HG03103 (cell line): ENCODE measurements at regions not wholly inside any gene's neighbourhood (a gene's known extent, or its start where the extent isn't known, plus 50 kb on each side); places are given as distances from the start of the nearest gene placed in this dataset.
"Not testable (repeated sequence)": the region's sequence is repeated elsewhere in the genome, so short reads cannot be mapped to it uniquely, and the experiment has no call there.

Experiments used
- ATAC-seq: cut with Tn5 transposase; IDR thresholded peaks from one replicate; pipeline ENCODE4 v1.9.1; 2021; ENCODE audit warnings: low read depth; ENCODE audit not compliant: unreplicated experiment

- ATAC-seq = no peak
These were observed 167.1 kb upstream of the FUT9 start for GRCh38 chr6:95848717-95849116.

- no peak for ATAC-seq
These were observed 158.9 kb upstream of the FUT9 start for GRCh38 chr6:95856876-95857364.

GRCh38 chr6:95865857-95866256 is 149.9 kb upstream of the FUT9 start:
- ATAC-seq = no peak

GRCh38 chr6:95866732-95867131 is 149.0 kb upstream of the FUT9 start:
- ATAC-seq = no peak

DNA sequence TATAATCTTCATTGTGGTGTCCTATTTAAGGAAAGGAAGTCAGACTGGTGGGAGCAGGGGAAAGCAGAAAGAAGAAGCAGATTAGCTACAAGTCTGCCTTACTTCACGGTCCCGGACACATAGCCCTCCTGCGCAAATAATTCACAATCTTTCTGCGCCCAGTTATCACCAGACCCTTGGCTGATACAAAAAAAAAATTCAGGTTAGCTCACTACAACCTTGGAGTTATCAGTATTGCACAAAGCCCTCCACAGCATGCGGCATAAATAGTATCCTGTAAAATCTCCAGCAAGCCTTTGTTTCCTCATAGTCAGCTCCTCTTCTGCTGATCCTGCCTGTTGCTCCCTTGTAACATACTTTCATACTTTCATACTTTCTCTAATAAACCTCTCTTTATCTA is 148.6 kb upstream of the FUT9 start:
- no peak for ATAC-seq

DNA sequence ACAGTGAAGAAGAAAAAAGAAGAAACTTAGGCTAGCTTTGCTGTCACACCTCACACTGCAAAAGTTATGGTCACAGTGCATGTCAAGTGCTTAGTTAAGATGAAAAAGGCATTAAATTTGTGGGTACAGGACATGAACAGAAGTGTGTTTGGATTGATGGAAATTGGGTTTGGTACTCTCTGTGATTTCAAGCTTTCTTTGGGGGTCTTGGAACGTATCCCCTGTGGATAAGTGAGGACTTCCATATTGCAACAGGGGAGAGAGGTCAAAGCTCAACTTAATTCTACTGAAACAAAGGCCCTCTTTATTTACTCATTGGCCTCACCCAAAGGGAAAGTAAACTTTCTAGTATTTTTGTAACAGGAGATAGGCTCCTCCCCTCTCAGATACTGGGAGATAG is 138.3 kb upstream of the FUT9 start:
- no peak for ATAC-seq

DNA sequence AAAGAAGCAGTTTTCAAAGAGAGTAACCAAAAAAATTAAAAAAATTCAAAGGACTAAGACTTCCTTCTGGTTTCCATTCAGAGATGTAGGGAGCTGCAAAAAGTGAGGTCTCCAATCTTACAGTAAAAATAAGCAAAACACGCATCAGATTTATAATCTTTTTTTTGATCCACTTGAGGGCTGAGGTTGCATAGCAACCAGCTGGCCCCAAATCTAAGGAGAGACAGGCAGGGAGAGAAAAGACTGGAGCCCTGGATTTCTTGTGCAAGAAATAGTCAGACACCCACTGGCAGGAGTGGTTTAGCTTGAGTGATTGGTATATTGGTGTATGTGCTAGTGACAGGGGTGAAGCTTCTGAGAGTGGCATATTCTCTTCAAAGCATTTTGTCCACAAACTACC is 135.9 kb upstream of the FUT9 start:
- ATAC-seq = no peak

DNA sequence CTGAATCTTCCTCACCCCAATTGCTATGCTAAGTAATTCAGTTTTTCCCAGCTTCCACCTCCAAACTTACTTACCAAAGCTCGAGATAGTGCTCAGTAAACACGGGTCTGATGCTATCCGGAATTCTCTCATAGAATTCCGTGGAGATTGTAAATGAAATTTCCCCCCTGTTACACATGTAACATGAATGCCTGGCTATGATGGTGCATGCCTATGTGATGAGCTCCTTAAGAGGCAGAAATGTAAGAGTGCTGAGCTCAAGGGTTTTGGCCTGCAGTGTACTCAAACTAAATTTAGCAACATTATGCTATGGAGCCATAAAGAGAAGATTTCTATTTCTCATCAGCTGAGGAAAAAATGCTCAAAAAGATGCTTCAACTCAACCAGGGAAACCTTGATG is 133.4 kb upstream of the FUT9 start:
- ATAC-seq = no peak

GRCh38 chr6:95888711-95889110 is 127.1 kb upstream of the FUT9 start:
- ATAC-seq = not testable (repeated sequence)

DNA sequence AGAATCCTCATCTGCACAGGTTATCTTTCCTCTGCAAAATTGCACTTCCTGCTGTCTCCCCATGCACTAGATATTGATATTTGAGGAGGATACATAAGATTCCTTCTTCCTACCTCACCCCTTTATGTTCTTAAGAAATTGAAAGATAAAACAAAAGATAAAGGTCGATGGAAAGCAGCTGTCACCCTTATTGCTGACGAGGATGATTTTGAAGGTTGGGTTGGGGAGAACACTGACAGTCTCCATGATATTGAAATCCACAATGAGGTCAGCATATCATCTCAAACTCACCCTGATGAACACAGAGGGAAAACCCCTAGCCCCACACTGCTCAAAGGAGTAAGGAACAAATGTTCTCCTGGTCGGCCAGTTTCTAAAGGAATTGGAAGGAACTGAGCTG is 110.6 kb upstream of the FUT9 start:
- no peak for ATAC-seq

- no peak for ATAC-seq
These were observed 98.7 kb upstream of the FUT9 start for GRCh38 chr6:95917034-95917433.

GRCh38 chr6:95923518-95923917 is 92.3 kb upstream of the FUT9 start:
- peak; percentile 57 for ATAC-seq

GRCh38 chr6:95935736-95936135 is 80.0 kb upstream of the FUT9 start:
- ATAC-seq = no peak

- ATAC-seq = no peak
These were observed 68.9 kb upstream of the FUT9 start for GRCh38 chr6:95946906-95947305.

DNA sequence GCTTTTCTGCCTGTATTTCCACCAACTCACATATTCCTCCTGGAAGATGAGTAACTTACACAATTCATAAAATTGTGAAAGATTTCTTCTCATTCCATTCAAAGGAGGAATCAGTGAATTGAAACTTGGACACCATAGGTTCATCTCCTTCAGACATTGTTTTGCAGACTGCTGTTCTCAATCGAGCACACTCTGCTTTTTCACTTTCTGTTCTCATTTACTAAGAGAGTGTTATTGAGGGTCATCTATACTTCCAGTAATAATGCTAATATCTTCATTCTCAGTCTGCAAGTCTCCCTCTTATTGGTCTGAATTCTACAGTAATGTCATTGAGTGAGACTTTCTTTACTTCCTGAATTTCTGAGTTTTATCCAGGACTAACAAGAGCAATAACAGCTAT is 67.5 kb upstream of the FUT9 start:
- ATAC-seq = no peak

DNA sequence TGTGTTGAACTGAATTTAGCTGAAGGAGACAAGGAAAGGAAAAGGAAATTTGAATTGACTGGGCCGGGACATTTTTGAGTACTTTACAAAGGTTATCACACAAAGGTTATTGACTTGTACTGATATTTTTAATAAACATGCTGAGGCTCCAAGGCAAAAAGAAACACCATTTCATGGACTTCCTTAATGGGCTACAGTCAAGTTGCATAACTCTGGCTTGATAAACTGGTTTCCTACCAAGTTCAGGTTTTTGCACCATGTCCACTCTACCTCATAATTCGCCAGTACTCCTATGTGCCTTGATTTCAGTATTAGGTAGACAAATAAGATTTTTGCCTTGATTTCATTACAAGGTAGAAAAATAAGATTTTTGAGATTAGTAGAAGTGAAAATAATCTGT is 65.8 kb upstream of the FUT9 start:
- no peak for ATAC-seq

GRCh38 chr6:95958686-95959085 is 57.1 kb upstream of the FUT9 start:
- ATAC-seq = no peak

DNA sequence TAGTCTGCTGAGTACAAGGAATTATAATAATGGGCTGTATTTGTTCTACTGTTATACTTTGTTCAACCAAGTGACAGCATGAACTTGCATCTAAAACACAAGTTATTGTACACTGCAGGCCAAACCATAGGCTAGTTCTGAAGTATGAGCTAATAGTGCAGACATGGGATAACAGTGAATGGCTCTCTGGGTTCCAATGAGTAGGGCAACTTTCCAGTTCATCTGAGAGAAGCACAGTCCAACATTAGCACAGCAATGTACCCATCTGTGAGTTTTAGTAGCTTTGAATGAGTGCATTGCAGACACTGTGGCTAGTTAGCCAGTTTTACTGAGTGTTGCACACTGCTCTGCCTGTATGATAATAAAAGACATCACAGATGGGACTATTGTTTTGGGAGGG is 56.5 kb upstream of the FUT9 start:
- no peak for ATAC-seq
